ENCODE measurements at regions not wholly inside any gene's neighbourhood (a gene's known extent, or its start where the extent isn't known, plus 50 kb on each side); places are given as distances from the start of the nearest gene placed in this dataset.

DNA sequence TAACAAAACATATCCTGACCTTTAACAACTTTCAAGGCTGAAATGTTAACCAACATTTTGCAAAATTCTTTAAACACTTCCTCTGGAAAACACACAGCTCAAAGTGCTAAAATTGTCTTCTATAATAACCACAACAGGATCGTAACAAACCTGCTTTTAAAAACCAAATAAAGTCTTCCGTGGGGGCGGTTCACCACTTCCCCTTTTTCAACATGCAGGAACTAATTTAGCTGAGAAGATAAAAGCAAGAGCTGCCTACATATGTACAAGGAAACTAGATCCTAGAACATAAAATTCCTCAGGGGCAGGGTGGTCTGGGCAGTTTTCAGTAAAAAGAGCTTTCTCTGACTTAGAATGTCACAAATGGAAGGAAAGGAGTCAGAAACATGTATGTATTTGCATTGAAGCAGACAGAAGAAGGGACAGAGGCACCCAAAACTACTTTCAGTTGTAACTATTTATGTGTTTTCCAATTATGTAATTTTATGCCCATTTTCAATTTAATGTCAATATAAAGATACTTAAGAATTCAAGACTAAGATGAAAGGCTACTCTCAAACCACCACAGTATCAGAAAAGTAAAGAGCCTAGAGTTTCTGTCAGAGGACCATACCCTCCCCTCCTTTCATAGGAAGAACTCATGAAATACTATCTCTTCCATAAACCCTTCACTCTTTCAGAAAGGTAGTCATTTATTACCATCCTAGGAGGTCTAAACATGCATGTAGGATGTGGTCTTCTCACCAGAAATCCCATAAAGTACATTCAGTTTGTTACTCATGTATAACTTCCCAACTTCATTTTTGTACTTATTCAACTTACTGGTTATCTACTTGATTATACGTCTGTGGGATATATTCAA, 185.9 kb upstream of the RASA1 start:
- TF ChIP-seq, protein P1, sequence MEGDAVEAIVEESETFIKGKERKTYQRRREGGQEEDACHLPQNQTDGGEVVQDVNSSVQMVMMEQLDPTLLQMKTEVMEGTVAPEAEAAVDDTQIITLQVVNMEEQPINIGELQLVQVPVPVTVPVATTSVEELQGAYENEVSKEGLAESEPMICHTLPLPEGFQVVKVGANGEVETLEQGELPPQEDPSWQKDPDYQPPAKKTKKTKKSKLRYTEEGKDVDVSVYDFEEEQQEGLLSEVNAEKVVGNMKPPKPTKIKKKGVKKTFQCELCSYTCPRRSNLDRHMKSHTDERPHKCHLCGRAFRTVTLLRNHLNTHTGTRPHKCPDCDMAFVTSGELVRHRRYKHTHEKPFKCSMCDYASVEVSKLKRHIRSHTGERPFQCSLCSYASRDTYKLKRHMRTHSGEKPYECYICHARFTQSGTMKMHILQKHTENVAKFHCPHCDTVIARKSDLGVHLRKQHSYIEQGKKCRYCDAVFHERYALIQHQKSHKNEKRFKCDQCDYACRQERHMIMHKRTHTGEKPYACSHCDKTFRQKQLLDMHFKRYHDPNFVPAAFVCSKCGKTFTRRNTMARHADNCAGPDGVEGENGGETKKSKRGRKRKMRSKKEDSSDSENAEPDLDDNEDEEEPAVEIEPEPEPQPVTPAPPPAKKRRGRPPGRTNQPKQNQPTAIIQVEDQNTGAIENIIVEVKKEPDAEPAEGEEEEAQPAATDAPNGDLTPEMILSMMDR (IDR thresholded peaks at IDR 0.05; ENCODE audit: insufficient read depth, low read length, poor library complexity, severe bottlenecking) = no peak
- no peak for TF ChIP-seq EZH2phosphoT487 (conservative IDR thresholded peaks at IDR 0.05; ENCODE audit: low read length)
